ENCODE measurements at regions not wholly inside any gene's neighbourhood (a gene's known extent, or its start where the extent isn't known, plus 50 kb on each side); places are given as distances from the start of the nearest gene placed in this dataset.

DNA sequence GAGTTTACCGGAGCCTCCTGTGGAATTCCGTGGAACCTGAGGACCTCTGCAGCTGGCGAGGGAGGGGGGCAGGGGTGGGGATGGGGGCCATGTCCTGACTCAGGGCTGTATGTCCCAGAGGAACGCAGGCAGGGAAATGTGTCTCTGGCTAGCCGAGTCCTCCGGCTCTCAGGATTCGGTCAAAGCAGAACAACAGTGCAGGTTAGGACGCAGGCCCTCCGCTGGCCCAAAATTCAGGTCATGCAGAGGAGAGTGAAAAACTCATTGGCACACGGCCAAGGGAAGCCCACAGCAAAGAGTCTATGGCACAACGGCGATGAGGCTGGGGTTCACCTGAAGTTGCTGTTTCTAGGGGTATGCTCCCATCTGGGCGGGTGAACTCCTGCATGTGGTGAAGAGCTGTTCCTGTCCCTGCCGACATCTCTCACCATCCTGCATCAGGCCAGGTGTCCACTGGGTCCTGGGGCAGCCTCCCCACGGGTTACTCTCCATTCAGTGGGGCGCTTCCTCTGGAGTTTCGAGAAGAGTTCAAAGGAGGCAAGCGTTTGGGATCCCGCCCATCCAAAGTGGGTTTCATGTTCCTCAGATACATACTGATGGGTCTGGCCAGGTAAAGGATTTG lies 1055.3 kb downstream of the BRD1 start:
- TF ChIP-seq JUNB (IDR thresholded peaks at IDR 0.05; ENCODE audit: unreplicated experiment) = no peak
- DNase-seq (ENCODE audit: low spot score) = no peak
- Mint-ChIP-seq H3K9me3 (peaks cover 21% of the 10 kb centered on the region), H3K4me1 (no peaks in the 10 kb centered on the region), H3K27ac (no peak overlapping the region), H3K4me3 (no peak overlapping the region), H3K27me3 (ENCODE audit: insufficient read depth, low read depth, poor library complexity) (no peaks in the 10 kb centered on the region), H3K36me3 (ENCODE audit: low read depth) (peaks cover 3% of the 10 kb centered on the region; the same call in 1 of the 3 replicates)
- Histone ChIP-seq H3K4me2 (no peak overlapping the region), H3K4me1 (ENCODE audit: insufficient read depth) (no peaks in the 10 kb centered on the region), H3K27me3 (ENCODE audit: insufficient read depth) (no peaks in the 10 kb centered on the region), H3K9me2 (ENCODE audit: insufficient read depth) (no peaks in the 10 kb centered on the region), H3K27ac (ENCODE audit: low read depth) (no peak overlapping the region), H3K79me2 (replicated peaks; ENCODE audit: insufficient read depth) (no peaks in the 10 kb centered on the region), H3F3A (replicated peaks; ENCODE audit: low read depth) (no peaks in the 10 kb centered on the region), H2AFZ (no peak overlapping the region), H3K4me3 (no peak overlapping the region), H3K36me3 (ENCODE audit: insufficient read depth) (no peaks in the 10 kb centered on the region; the same call in 1 of the 2 replicates), H4K20me1 (replicated peaks; ENCODE audit: insufficient read depth) (no peaks in the 10 kb centered on the region)
- no peak for ATAC-seq

- Histone ChIP-seq H3K4me2 (no peak overlapping the region), H3K9me2 (ENCODE audit: insufficient read depth) (no peaks in the 10 kb centered on the region), H3F3A (replicated peaks; ENCODE audit: low read depth) (no peaks in the 10 kb centered on the region), H4K20me1 (replicated peaks; ENCODE audit: insufficient read depth) (no peaks in the 10 kb centered on the region), H3K27me3 (ENCODE audit: insufficient read depth) (no peaks in the 10 kb centered on the region), H3K4me1 (ENCODE audit: insufficient read depth) (no peaks in the 10 kb centered on the region), H3K36me3 (ENCODE audit: insufficient read depth) (no peaks in the 10 kb centered on the region; the same call in none of the 2 replicates), H3K4me3 (no peak overlapping the region), H3K79me2 (replicated peaks; ENCODE audit: insufficient read depth) (no peaks in the 10 kb centered on the region), H2AFZ (no peak overlapping the region), H3K27ac (ENCODE audit: low read depth) (no peak overlapping the region)
- Mint-ChIP-seq H3K4me3 (no peak overlapping the region), H3K4me1 (no peaks in the 10 kb centered on the region), H3K27me3 (ENCODE audit: insufficient read depth, low read depth, poor library complexity) (peaks cover under 1% of the 10 kb centered on the region), H3K9me3 (peaks cover 12% of the 10 kb centered on the region), H3K36me3 (ENCODE audit: low read depth) (peaks cover 3% of the 10 kb centered on the region; the same call in 2 of the 3 replicates), H3K27ac (no peak overlapping the region)
- no peak for DNase-seq (ENCODE audit: low spot score)
- ATAC-seq = no peak
- TF ChIP-seq ZNF114 (CRISPR knock-in tag; IDR thresholded peaks at IDR 0.05) (no peak), CTCF (conservative IDR thresholded peaks at IDR 0.05; ENCODE audit: low read depth in 2 of 2) (no peak), POLR2AphosphoS5 (IDR thresholded peaks at IDR 0.05; ENCODE audit: low read depth) (no peak), CREB1 (CRISPR knock-in tag; IDR thresholded peaks at IDR 0.05; ENCODE audit: low read depth) (no peak), EZH2phosphoT487 (IDR thresholded peaks at IDR 0.05; ENCODE audit: unreplicated experiment) (no peak), ZNF331 (CRISPR knock-in tag; IDR thresholded peaks at IDR 0.05; ENCODE audit: low read depth) (no peak), EZH2 (IDR thresholded peaks at IDR 0.05; ENCODE audit: low read depth, unreplicated experiment) (no peak), STAT1 (IDR thresholded peaks at IDR 0.05; ENCODE audit: unreplicated experiment) (no peak), NANOG (IDR thresholded peaks at IDR 0.05; ENCODE audit: borderline replicate concordance) (no peak), JUNB (IDR thresholded peaks at IDR 0.05; ENCODE audit: unreplicated experiment) (no peak)
- TF ChIP-seq, protein P1, sequence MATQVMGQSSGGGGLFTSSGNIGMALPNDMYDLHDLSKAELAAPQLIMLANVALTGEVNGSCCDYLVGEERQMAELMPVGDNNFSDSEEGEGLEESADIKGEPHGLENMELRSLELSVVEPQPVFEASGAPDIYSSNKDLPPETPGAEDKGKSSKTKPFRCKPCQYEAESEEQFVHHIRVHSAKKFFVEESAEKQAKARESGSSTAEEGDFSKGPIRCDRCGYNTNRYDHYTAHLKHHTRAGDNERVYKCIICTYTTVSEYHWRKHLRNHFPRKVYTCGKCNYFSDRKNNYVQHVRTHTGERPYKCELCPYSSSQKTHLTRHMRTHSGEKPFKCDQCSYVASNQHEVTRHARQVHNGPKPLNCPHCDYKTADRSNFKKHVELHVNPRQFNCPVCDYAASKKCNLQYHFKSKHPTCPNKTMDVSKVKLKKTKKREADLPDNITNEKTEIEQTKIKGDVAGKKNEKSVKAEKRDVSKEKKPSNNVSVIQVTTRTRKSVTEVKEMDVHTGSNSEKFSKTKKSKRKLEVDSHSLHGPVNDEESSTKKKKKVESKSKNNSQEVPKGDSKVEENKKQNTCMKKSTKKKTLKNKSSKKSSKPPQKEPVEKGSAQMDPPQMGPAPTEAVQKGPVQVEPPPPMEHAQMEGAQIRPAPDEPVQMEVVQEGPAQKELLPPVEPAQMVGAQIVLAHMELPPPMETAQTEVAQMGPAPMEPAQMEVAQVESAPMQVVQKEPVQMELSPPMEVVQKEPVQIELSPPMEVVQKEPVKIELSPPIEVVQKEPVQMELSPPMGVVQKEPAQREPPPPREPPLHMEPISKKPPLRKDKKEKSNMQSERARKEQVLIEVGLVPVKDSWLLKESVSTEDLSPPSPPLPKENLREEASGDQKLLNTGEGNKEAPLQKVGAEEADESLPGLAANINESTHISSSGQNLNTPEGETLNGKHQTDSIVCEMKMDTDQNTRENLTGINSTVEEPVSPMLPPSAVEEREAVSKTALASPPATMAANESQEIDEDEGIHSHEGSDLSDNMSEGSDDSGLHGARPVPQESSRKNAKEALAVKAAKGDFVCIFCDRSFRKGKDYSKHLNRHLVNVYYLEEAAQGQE (IDR thresholded peaks at IDR 0.05; ENCODE audit: unreplicated experiment) = no peak
- TF ChIP-seq, protein P2, sequence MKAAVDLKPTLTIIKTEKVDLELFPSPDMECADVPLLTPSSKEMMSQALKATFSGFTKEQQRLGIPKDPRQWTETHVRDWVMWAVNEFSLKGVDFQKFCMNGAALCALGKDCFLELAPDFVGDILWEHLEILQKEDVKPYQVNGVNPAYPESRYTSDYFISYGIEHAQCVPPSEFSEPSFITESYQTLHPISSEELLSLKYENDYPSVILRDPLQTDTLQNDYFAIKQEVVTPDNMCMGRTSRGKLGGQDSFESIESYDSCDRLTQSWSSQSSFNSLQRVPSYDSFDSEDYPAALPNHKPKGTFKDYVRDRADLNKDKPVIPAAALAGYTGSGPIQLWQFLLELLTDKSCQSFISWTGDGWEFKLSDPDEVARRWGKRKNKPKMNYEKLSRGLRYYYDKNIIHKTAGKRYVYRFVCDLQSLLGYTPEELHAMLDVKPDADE (IDR thresholded peaks at IDR 0.05) = no peak
These were observed 1062.1 kb downstream of the BRD1 start for GRCh38 chr22:48765595-48765994.

Data from GM23338 (cell line).